GM12864 (cell line): ENCODE measurements at regions not wholly inside any gene's neighbourhood (a gene's known extent, or its start where the extent isn't known, plus 50 kb on each side); places are given as distances from the start of the nearest gene placed in this dataset.

Experiments used
- DNase-seq: peaks from one replicate; pipeline ENCODE4 v3.0.0-alpha.2; 2011; ENCODE audit warnings: low read depth
- H3K4me3 ChIP-seq: 2 replicates; pipeline ENCODE4 v1.5.1; 2011; ENCODE audit warnings: mild to moderate bottlenecking, low read depth, low read length, control low read depth
- CTCF ChIP-seq: IDR thresholded peaks from 2 replicates; pipeline ENCODE4 v1.5.1; 2011; ENCODE audit warnings: low read depth, mild to moderate bottlenecking, moderate library complexity, low read length, control low read depth, inconsistent platforms; ENCODE audit errors: missing control alignments

GRCh38 chr1:37288900-37289299 lies 185.5 kb upstream of the ZC3H12A start:
- H3K4me3 ChIP-seq: no peak overlapping the region
- TF ChIP-seq CTCF: no peak
- peak; percentile 97 for DNase-seq

DNA sequence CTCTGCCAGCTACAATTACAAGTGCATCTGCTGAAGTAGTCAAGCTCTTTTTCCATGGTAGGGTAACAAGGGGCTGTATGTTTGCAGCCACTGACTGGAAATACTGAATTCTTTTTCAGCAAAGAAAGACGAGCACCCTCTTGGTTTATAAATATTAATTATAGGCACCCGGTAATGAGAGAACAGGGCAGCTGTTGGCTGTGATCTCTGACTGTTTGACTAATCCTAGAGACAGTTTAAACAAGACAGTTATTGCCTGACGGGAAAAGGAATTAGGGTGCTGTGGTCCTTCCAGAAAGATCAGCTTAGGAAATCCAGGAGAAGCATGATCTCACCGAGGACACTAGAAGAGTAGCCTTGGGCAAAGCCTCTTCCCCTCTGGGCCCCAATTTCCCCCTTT lies 183.7 kb upstream of the ZC3H12A start:
- H3K4me3 ChIP-seq: no peak overlapping the region
- TF ChIP-seq CTCF: no peak
- DNase-seq: no peak

- no peak for DNase-seq
- no peak overlapping the region for H3K4me3 ChIP-seq
- TF ChIP-seq CTCF: no peak
Observed at GRCh38 chr1:37292789-37293188, 181.6 kb upstream of the ZC3H12A start.

- no peak overlapping the region for H3K4me3 ChIP-seq
- TF ChIP-seq CTCF: no peak
- DNase-seq: no peak
Observed at GRCh38 chr1:37294096-37294495, 180.3 kb upstream of the ZC3H12A start.

DNA sequence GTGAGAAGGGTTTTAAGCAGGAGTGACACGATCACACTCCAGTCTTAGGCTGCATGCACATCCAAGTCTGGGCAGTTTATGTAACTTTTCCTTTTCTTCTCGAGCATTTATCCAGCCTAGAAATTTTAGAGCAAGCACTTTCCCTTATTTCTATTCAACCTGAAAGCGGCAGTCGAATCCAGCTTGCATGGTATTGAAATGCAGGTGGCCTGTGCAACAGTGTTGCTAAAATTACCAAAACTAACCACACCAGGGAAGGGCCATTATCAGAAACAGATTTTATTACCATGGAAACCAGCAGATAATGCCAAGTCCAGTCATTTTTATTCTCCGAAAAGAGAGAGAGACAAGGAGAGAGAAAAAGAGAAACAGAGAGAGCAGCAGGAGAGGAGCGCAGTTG lies 179.9 kb upstream of the ZC3H12A start:
- no peak for DNase-seq
- H3K4me3 ChIP-seq: no peak overlapping the region
- TF ChIP-seq CTCF: no peak

DNA sequence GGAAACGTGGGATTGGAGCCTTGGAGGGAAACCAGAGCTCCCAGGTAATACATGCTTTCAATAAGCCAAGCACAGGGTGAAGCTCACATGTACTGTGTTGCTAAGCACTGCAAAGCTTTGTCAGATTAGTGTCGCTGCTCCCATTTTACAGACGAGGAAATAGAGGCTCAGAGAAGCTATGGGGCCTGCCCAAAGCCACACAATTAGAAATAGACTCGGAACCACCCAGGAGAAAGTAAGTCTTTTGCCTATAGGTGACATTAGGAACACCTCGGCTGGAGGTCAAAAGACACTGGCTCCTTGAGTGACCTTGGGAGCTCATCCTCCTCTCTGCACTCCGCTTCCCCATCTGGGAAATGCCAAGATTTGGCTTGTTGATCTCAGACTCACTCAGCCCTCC lies 175.6 kb upstream of the ZC3H12A start:
- no peak for DNase-seq
- TF ChIP-seq CTCF: no peak
- no peak overlapping the region for H3K4me3 ChIP-seq

GRCh38 chr1:37299216-37299615 lies 175.2 kb upstream of the ZC3H12A start:
- no peak for DNase-seq
- no peak overlapping the region for H3K4me3 ChIP-seq
- TF ChIP-seq CTCF: no peak
